Right lung (tissue), 2 donors: ENCODE measurements at regions not wholly inside any gene's neighbourhood (a gene's known extent, or its start where the extent isn't known, plus 50 kb on each side); places are given as distances from the start of the nearest gene placed in this dataset.

Experiments used
- DNase-seq, 2 donors: peaks; one replicate each; pipeline ENCODE4 v3.0.0-alpha.2; 2013

GRCh38 chr18:75592527-75592926 lies 165.0 kb upstream of the SMIM21 start:
- no peak for DNase-seq

GRCh38 chr18:75588412-75588811 lies 160.9 kb upstream of the SMIM21 start:
- no peak for DNase-seq

- peak in 1 of 2 donors; percentile 24 for DNase-seq
Measured at GRCh38 chr18:75587131-75587530, 159.6 kb upstream of the SMIM21 start.

- peak; percentile 13 to 26 for DNase-seq
Measured at GRCh38 chr18:75586130-75586889, 158.8 kb upstream of the SMIM21 start.

GRCh38 chr18:75582940-75583339 lies 155.4 kb upstream of the SMIM21 start:
- DNase-seq, result no peak

GRCh38 chr18:75582406-75582821 lies 154.9 kb upstream of the SMIM21 start:
- DNase-seq, result no peak

GRCh38 chr18:75581336-75582131 lies 154.0 kb upstream of the SMIM21 start:
- DNase-seq, result no peak

GRCh38 chr18:75574187-75574586 lies 146.7 kb upstream of the SMIM21 start:
- DNase-seq, result no peak

GRCh38 chr18:75563150-75563549 lies 135.6 kb upstream of the SMIM21 start:
- DNase-seq, result no peak

- no peak for DNase-seq
Measured at GRCh38 chr18:75562216-75562615, 134.7 kb upstream of the SMIM21 start.

- DNase-seq, result no peak
Measured at GRCh38 chr18:75558790-75559189, 131.3 kb upstream of the SMIM21 start.

GRCh38 chr18:75556841-75557240 lies 129.3 kb upstream of the SMIM21 start:
- DNase-seq, result peak; percentile 38 to 44

GRCh38 chr18:75554644-75555185 lies 127.2 kb upstream of the SMIM21 start:
- DNase-seq, result peak; percentile 31 to 38

GRCh38 chr18:75554176-75554575 lies 126.7 kb upstream of the SMIM21 start:
- DNase-seq, result no peak

- no peak for DNase-seq
Measured at GRCh38 chr18:75553021-75553420, 125.5 kb upstream of the SMIM21 start.

- peak in 1 of 2 donors; percentile 24 for DNase-seq
Measured at GRCh38 chr18:75551071-75551470, 123.6 kb upstream of the SMIM21 start.

- DNase-seq, result no peak
Measured at GRCh38 chr18:75548353-75548905, 120.9 kb upstream of the SMIM21 start.

GRCh38 chr18:75546964-75547363 lies 119.5 kb upstream of the SMIM21 start:
- DNase-seq, result no peak

GRCh38 chr18:75545189-75545588 lies 117.7 kb upstream of the SMIM21 start:
- DNase-seq, result no peak

GRCh38 chr18:75544496-75544895 lies 117.0 kb upstream of the SMIM21 start:
- no peak for DNase-seq

- no peak for DNase-seq
Measured at GRCh38 chr18:75544051-75544481, 116.6 kb upstream of the SMIM21 start.

- no peak for DNase-seq
Measured at GRCh38 chr18:75538727-75539126, 111.2 kb upstream of the SMIM21 start.
